ENCODE measurements at regions not wholly inside any gene's neighbourhood (a gene's known extent, or its start where the extent isn't known, plus 50 kb on each side); places are given as distances from the start of the nearest gene placed in this dataset.
A peak's percentile ranks its signal among the peaks of the same experiment; 100 is the strongest.

DNA sequence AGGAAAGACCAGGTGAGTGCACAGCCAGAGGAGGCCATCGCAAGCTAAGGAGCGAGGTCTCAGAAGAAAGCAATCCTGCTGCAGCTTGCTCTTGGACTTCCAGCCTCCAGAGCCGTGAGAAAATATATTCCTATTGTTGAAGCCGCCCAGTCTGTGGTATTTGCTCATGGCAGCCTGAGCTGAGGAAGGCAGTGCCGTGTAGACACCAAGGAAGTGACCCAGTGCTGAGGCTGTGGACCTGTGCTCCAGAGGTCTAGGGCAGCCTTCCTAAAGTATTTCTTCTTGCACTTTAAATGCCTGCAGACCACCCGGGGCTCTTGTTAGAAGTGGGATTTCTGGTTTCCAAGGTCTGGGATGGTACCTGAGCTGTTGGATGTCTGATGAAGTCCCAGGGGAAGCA, 158.5 kb upstream of the KL start:
- intact Hi-C loops (cut with micrococcal nuclease), result no loop called here
- no peak for ATAC-seq
- DNase-seq, result no peak

DNA sequence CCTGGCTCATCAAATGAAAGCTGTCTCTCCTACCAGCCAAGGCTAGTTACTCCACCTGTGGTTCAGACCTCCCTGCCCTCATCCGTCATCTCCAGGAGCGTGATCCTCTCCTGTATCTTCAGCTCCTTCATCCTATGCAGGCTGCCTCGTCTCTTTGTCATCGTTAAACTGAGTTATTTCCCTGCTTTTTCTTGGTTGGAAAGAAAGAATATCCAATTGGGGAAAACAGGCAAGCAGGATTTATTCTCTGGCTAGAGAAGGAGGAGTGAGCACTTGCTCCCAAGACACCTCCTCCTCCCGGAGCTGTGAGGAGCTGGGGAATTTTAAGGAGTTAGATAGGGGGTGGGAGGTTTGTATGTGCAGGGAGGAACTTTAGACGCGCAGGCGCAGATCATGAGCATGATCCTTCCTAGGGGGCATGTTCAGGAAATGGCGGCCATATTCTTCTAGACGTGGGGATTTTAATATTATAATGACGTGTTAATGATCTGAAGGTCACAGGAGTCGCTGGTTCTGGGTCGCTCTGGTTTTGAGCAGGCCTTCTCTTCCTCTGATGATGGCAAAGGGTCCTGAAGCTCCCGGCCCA, 156.4 kb upstream of the KL start:
- intact Hi-C loops (cut with micrococcal nuclease), result no loop called here
- DNase-seq (no peak), ATAC-seq (no peak)

DNA sequence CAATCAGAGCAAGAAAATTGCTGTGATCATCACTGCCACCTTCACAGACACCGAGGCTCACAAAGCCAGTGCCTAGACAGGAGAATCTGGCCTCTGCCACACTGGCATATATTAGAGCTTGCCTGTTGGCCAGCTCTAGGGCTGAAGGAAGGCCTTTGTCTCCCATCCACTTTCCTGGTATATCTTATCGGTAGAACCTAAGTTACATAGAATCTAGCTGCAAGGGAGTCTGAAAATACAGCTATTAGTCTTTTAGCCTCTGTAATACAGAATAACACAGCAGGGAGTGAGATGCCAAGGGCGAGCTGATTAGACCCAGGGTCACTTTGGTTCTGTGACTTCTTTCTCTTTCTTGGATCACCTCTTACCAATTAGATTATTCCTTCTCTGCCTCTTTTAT, 154.9 kb upstream of the KL start:
- intact Hi-C loops (cut with micrococcal nuclease), result no loop called here
- ATAC-seq (no peak), DNase-seq (no peak)

- ATAC-seq (no peak), DNase-seq (no peak)
- intact Hi-C loops (cut with micrococcal nuclease), result no loop called here
These were observed 152.6 kb upstream of the KL start for GRCh38 chr13:32863596-32863995.

- no peak for ATAC-seq
- intact Hi-C loops (cut with micrococcal nuclease), result no loop called here
- DNase-seq, result no peak
These were observed 149.3 kb upstream of the KL start for GRCh38 chr13:32866921-32867320.

DNA sequence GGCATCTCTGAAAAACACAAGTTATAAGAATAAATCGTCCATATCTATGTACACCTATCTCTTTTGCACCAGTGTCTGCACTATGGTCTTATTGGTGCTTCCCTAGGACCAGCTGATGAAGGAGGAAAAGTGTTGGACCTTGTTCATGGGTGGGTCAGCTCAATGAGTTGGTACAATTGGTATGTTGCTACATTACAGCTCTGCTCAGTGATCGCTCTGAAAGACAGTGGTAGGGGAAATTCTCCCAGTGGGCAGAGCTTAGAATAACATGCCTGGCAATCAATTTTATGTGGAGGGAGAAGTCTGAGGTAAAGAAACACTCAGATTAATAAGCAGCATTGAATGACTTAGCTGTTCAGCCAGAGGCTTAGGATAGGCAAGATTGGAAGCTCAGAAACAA, 138.7 kb upstream of the KL start:
- intact Hi-C loops (cut with micrococcal nuclease), result no loop called here
- ATAC-seq, result no peak

GRCh38 chr13:32878163-32878562, 138.1 kb upstream of the KL start:
- no peak for DNase-seq
- ATAC-seq, result no peak
- intact Hi-C loops (cut with micrococcal nuclease), result no loop called here

More for the DNA sequence above, 138.7 kb upstream of the KL start:
- no peak for DNase-seq

DNA sequence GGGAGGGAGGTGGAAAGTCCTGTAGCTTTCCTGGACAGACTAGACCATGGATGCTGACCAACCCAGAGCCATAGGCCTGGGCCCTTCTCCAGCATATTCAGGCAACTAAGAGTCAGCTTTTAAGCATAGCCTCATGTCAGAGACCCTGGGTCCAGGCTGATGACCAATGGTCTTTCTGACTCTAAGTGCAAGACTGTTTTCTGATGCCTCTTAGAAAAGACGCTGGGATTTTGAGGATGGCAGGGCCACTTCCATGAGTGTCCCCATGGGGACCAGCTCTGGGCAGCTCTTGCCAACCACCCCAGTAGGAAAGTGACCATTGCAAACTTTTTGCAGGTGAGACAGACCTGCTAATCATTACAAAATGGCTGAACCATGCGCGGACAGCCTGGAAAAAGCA, 135.6 kb upstream of the KL start:
- intact Hi-C loops (cut with micrococcal nuclease), result no loop called here
- ATAC-seq (no peak), DNase-seq (no peak)

GRCh38 chr13:32881074-32881776, 135.0 kb upstream of the KL start:
- DNase-seq (no peak), ATAC-seq (no peak)
- intact Hi-C loops (cut with micrococcal nuclease), result no loop called here

- ATAC-seq (no peak), DNase-seq (no peak)
- intact Hi-C loops (cut with micrococcal nuclease), result no loop called here
These were observed 134.5 kb upstream of the KL start for GRCh38 chr13:32881777-32882145.

GRCh38 chr13:32882691-32883090, 133.5 kb upstream of the KL start:
- ATAC-seq (no peak), DNase-seq (no peak)

GRCh38 chr13:32883474-32883873, 132.7 kb upstream of the KL start:
- DNase-seq (no peak), ATAC-seq (no peak)
- intact Hi-C loops (cut with micrococcal nuclease), result no loop called here

More at GRCh38 chr13:32882691-32883090, 133.5 kb upstream of the KL start:
- intact Hi-C loops (cut with micrococcal nuclease), result no loop called here

DNA sequence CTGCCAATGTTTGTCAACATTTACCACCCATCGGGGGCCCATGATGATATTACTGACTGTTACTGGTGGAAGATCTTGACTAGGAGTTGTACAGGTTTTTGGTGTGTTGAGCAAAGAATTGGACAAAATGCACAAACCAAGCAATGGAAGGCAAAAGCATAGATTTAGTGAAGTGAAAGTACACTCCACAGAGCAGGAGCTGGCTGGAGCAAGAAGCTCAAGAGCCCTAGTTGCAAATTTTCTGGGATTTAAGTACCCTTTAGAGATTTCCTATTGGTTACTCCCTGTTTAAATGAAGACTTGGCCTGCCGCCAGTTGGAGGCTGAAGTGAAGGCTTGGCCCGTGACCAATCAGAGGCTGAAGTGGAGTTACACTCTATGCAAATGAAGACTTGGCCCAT, 128.6 kb upstream of the KL start:
- intact Hi-C loops (cut with micrococcal nuclease), result no loop called here
- ATAC-seq, result no peak
- no peak for DNase-seq

DNA sequence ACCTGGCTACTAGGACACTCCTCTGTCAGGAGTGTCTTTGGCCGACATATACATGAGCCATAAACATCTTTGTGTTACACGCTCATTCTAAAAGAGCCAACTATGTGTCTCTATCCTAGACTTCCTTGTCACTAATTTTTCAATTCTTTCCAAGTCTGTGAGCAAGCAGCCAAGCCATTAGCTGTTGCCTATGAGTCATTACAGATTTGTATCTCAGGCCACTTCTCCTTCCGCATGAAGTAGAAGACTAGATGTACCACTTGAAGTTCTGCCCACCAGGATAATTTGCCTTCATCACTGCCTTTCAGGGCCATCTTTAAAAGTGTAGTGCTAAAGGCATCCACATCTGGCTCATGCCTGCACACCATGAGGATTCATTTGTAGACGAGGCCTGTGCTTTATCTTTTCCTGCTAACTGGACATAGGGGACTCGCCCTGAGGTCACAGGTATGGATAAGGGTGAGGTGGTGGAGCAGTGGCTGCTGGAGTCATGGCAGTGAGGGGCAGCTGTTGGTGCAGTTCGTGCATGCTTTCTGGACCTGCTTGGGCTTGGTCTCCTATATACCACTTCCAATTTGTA, 126.1 kb upstream of the KL start:
- DNase-seq (no peak), ATAC-seq (no peak)
- intact Hi-C loops (cut with micrococcal nuclease), result no loop called here

GRCh38 chr13:32893176-32893575, 123.0 kb upstream of the KL start:
- intact Hi-C loops (cut with micrococcal nuclease), result no loop called here
- ATAC-seq, result no peak

DNA sequence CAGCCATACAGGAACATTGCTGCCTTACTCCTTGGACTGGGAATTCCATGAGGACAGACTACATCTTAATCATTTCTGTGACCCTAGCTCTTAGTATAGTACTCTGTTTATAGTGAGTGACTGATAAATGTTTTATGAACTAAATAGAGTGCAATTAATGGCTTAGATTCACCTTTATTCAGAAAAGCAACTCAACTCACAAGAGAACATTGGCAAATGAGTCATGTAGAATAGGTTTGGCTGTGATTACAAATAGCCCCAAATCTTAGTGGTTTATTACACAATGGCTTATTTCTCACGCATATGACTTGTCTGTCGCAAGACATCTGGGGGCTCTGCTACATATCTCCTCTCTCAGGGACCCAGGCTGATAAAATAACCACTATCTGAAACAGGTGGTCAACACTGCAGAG, 121.6 kb upstream of the KL start:
- intact Hi-C loops (cut with micrococcal nuclease), result no loop called here
- DNase-seq (no peak), ATAC-seq (no peak)

More at GRCh38 chr13:32893176-32893575, 123.0 kb upstream of the KL start:
- no peak for DNase-seq

DNA sequence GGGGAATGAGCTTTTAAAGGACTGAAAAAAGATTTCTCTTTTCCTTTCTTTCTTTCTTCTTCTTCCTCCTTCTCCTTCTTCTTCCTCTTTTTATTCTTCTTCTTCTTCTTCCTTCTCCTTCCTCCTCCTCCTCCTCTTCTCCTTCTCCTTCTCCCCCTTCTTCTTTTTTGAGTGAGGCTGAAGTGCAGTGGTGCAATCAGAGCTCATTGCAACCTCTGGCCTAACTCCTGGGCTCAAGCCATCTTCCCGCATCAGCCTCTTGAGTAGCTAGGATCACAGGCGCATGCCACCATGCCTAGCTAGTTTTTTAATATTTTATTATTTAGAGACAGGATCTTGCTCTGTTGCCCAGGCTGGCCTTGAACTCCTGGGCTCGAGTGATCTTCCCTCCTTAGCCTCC, 120.9 kb upstream of the KL start:
- intact Hi-C loops (cut with micrococcal nuclease), result no loop called here
- ATAC-seq (no peak), DNase-seq (no peak)

DNA sequence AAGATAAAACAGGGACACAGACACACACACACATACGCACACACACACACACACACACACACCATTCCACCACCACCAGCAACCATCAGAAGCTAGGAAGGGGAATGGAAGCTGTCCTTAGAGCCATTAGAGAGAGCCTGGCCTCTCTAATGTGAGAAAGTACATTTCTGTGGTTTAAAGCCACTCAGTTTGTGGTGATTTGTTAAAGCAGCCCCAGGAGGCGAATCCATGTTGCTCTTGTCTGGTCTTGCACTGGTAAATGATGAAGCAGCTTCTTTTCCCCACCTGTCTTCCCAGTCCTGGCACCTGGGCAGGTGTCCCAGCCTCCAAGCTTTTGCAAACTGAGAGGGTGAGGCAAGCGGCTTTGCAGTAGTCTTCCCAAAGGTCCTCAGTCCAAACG, 118.9 kb upstream of the KL start:
- ATAC-seq, result no peak
- DNase-seq, result no peak
- intact Hi-C loops (cut with micrococcal nuclease), result no loop called here

GRCh38 chr13:32902029-32902780, 114.0 kb upstream of the KL start:
- ATAC-seq (peak; percentile 63), DNase-seq (peak; percentile 58)
- intact Hi-C loops (cut with micrococcal nuclease), result no loop called here

GRCh38 chr13:32902874-32903273, 113.3 kb upstream of the KL start:
- intact Hi-C loops (cut with micrococcal nuclease), result no loop called here
- DNase-seq (peak; percentile 90), ATAC-seq (peak; percentile 96)
